ENCODE measurements at regions not wholly inside any gene's neighbourhood (a gene's known extent, or its start where the extent isn't known, plus 50 kb on each side); places are given as distances from the start of the nearest gene placed in this dataset.

DNA sequence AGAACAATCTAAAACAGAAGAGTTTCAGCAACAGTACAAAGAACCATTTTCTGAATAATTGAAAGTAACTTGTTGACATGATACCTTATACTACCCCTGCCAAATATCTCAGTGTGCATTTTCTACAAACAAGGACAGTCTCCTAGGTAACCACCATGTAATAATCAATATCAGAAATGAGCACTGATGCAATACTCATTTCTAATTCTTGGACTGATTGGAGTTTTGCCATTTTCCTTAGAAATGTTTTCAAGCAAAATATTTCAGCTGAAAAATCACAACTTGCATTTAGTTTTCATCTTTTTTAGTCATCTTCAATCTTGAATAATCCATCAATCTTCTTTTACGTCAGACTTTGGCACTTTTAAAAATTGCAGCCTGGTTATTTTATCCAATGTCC, 420.2 kb downstream of the CDC14C start:
- DNase-seq (ENCODE audit: low spot score) (no peak), ATAC-seq (no peak)

DNA sequence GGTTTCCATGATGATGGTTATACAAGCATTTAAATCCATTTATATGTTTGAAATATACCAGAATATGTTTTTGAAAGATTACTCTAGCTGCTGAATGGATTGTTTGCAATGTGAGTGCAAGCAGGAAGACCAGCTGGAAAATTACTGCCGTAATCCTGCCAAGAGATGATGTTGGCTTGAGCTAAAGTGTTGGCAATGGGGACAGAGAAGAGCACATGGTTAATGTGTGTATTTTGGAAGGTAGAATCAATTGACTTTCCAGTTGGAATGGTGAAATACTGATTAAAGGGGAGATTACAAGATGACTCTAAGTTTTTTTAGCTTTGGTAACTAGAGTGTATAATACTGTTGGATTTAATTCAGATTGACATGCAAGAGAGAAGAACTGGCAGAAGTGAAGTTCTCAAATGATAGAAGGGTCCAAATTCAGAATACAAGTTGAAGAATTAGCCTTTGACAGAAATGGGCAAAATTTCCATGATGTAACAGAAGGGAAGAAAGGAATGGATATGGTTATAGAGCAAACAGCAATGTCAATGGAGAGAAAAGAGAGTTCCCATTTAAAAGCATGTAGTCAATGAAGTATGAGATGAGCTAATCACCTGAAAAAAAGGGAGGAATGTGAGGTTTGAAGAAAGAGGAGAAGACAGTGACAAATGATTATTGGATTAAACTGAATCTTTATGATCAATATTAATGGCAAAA, 422.0 kb downstream of the CDC14C start:
- ATAC-seq = peak; percentile 98
- DNase-seq (ENCODE audit: low spot score) = peak; percentile 73

- ATAC-seq (no peak), DNase-seq (ENCODE audit: low spot score) (no peak)
These were observed 406.4 kb upstream of the VWC2 start for GRCh38 chr7:49367072-49367471.

DNA sequence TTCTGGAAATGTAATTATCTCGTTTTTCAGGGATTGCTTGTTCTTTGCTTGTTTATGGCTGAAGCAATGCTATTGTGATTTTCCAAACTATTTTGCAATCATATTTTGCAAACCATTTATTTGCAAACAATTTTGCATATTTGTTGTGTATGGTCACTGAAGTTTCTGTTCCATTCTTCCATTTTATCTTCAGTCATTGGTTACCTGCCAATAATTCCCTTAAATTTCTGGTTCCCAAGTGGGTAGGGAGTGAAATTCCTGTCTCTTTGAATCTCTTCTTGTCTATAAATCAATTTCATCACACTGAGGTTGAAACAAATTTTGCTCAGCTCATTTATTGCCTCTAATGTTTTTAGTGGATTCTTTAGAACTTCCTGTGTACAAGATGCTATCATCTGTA, 401.7 kb upstream of the VWC2 start:
- ATAC-seq (no peak), DNase-seq (ENCODE audit: low spot score) (no peak)

DNA sequence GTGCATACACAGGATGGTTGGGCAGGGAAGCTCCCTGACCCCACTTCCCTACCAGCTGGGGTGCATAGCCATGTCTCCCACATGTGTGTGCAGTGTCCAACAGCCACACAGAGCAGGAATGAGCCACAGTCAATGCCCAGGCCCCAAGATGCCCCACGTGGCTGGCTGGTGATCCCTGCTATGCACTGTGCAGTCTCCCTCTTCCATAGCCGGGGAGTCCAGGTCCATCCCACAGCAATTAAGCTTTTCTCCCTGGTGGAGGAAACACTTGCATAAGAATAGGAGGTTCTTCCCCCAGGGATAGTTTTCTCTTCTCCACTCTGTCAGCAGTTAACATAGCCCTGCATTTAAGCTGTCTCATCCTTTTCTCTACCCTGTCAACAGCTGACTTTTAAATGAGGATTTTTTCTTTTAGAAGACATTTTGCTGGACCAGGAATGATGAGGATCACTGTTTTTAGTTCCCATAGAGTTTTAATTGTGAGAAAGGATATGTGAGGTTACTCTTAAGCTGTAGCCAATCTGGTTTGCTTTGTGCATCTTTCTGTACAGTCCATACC, 396.5 kb upstream of the VWC2 start:
- ATAC-seq (no peak), DNase-seq (ENCODE audit: low spot score) (no peak)

- ATAC-seq (no peak), DNase-seq (ENCODE audit: low spot score) (no peak)
These were observed 386.6 kb upstream of the VWC2 start for GRCh38 chr7:49386792-49387191.

DNA sequence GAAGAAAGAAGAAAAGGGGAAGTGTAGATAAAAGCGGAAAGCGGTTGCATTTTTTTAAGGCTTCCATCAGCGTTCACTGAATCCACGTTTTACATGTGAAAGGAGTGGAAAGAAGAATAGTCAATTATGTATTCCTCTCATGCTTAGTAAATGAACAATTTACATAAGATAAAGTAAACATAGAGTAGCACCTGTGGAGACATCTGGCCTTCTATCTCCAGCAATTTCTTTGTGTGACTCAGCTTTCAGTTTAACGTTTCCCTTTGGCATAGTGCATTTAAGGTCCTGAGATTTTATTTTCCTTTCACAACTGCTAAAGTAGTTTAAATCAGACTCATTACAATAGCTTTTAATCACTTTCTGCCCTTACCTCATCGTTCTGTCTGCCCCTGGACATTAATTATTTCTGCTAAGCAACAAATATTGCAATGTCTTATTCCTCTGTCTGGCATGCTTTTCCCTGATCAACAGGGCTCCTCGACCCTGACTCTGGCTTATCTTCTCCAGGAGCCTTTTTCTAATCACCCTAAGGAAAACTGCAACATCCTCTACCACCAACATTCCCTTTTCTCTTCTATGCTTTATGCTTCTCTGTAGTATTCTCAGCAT, 383.5 kb upstream of the VWC2 start:
- DNase-seq (ENCODE audit: low spot score) (no peak), ATAC-seq (no peak)

DNA sequence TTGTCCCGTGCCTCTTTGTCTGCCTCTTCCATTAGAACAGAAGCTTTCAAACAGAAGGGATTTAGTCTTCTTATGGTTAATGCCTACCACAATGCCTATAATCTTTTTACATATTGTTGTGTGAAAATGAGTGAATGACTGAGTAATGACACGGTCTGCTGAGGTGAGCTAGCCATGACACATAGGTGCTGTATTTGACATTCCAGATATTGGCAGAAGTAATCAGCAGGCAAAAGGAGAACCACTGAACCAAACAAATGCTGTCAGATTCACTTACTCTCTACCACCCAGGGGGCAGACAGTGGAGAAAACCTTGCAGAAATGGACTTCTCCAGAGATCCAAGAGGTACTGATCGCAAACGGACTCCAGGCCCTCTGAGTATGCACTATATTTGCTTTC, 377.2 kb upstream of the VWC2 start:
- no peak for DNase-seq (ENCODE audit: low spot score)
- no peak for ATAC-seq

DNA sequence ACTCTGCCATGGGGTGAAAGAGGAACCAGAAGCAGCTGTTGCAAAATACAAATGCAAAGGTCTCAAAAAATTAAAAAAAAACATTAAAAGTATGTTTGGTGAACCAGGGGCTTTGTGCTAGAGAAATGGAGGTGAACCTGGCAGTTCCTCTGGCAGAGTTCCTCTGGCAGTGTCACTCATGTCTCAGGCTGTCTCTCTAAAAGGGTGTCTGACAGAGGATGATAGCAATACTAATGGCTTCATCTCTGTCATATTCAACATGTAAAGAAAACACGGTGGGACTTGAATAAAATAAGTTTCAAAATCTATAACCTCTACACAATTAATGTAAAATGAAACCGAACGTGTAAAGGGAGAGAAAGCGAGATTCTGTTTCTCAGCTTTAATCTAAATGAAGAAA, 375.7 kb upstream of the VWC2 start:
- DNase-seq (ENCODE audit: low spot score) = no peak
- no peak for ATAC-seq

GRCh38 chr7:49398236-49398635, 375.2 kb upstream of the VWC2 start:
- ATAC-seq (no peak), DNase-seq (ENCODE audit: low spot score) (no peak)

DNA sequence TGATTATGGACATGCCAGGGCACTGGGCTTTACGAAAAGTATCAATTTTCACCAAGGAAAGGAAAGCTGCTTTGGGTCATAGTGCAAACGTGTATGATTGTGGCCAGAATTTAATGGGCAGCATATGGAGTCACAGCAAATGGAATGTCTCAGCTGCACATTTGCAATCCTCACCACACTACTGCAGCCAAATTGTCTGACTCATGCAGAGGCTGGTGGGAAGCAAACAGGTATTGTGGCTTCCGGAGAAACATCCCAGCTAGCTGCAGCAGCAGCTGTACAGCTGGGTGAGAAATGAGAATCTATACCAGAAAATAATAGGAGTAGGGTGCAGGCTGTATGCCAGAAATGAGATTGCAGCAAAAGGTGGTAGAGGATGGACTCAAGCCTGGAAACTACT, 374.7 kb upstream of the VWC2 start:
- ATAC-seq (no peak), DNase-seq (ENCODE audit: low spot score) (no peak)

DNA sequence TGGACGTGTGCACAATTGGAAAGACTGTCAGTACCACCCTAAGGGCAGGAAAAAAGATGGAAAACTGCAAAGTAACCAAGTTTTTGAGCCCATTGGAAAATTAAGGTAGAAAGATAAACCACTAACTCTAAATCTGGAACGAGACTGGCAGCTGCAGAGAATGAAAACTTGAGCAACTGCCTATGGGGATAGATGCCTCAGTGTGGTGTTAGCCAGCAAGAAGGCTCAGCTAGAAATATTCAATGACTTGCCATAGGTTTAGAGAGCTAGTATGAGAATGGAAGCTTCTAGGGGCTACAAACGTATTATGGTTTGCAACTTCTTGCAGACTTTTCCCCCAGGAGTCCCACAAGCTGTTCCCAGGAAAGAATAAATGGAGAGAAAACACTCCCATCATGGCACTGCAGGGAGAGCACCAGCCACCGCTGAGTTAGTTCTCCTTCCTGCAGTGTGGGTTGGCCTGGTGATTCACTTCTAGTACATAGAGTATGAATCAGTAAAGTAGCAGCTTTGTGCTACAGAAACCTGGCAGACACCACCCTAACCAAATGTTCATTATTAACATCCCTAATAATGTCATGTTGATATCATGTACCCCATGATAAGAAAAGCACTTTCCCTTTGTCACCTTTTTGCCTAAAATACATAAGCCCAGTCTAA, 372.4 kb upstream of the VWC2 start:
- ATAC-seq = no peak

GRCh38 chr7:49403844-49404243, 369.6 kb upstream of the VWC2 start:
- ATAC-seq = no peak
- DNase-seq (ENCODE audit: low spot score) = no peak

More for the DNA sequence above, 372.4 kb upstream of the VWC2 start:
- DNase-seq (ENCODE audit: low spot score) = no peak

GRCh38 chr7:49407205-49407604, 366.2 kb upstream of the VWC2 start:
- DNase-seq (ENCODE audit: low spot score) (no peak), ATAC-seq (no peak)

DNA sequence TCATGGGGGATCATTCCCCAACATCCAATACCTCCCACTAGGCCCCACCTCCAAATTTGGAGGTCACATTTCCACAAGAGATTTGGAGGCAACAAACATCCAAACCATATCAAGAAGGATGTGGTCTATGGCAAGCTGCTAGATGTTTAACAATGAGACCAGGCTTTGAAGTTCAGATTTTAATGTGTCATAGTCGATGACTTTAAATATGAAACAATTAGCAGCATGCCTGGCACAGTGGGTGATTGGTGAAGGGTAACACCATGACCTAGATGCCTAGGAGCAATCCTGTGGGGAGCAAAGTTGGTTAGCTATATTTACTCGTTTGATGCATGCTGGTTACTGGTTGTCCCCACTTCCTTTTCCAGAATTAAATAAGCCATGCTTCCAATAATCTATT, 356.4 kb upstream of the VWC2 start:
- ATAC-seq = no peak

GRCh38 chr7:49418963-49419362, 354.5 kb upstream of the VWC2 start:
- DNase-seq (ENCODE audit: low spot score) (no peak), ATAC-seq (no peak)

More for the DNA sequence above, 356.4 kb upstream of the VWC2 start:
- DNase-seq (ENCODE audit: low spot score) = no peak

DNA sequence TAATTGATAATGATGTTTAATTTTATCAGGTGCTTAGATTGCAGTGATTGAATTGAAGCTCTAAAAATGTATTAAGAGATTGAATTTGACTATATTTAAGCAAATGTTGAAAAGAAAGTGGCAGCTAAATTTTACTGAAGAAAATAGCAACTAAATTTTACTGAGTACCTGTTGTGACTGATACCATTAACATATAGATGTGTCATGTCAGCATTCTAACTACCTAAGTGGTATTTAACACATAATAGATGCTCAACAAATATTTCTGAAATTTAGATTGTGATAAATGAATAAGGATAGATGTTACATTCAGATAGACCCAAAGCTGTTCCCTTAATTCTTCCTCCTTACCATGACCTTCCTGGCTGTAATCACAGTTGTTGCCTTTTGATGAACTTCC, 350.9 kb upstream of the VWC2 start:
- ATAC-seq (no peak), DNase-seq (ENCODE audit: low spot score) (no peak)

- ATAC-seq (no peak), DNase-seq (ENCODE audit: low spot score) (no peak)
These were observed 349.3 kb upstream of the VWC2 start for GRCh38 chr7:49424109-49424508.

GRCh38 chr7:49425277-49425818, 348.1 kb upstream of the VWC2 start:
- no peak for DNase-seq (ENCODE audit: low spot score)
- ATAC-seq = no peak

DNA sequence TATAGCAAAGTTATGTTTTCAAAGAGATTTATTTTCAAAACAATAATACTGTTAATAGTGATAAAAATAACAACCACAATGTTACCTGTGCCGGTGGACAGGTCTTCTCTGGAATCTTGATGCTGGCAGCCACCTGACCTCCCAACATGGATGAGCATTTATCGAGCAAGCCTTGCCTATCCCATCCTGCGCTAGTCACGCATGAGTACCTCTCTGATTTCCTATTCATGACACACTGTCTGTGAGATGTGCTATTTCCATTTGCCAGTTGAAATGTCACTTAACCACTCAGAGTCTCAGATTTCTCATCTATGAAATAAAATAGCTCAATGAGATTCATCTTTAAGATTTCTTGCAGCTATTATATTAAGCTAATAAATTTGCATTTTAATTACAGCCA, 341.2 kb upstream of the VWC2 start:
- no peak for ATAC-seq
- no peak for DNase-seq (ENCODE audit: low spot score)

DNA sequence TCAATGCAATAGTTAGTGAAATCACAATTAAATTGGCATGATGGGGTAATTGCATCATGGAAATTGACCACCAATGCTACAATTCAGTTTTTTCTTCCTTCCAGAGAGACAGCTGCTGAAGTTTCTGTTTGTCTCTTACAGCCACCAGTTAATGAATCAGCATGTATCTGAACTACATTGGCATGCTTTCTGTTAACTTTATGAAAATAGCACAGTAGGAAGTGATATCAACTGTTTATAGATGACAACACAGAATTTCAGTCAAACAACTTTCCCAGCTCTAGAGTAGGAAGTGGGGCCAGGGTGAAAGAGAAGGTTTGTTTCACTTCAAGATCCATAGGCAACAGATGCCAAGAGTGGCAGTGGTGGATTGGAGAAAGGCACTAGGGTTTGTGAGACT, 339.6 kb upstream of the VWC2 start:
- DNase-seq (ENCODE audit: low spot score) = no peak
- no peak for ATAC-seq

GRCh38 chr7:49434846-49435245, 338.6 kb upstream of the VWC2 start:
- ATAC-seq (no peak), DNase-seq (ENCODE audit: low spot score) (no peak)

Measured in left lobe of liver (tissue), 2 donors.